ENCODE measurements at regions not wholly inside any gene's neighbourhood (a gene's known extent, or its start where the extent isn't known, plus 50 kb on each side); places are given as distances from the start of the nearest gene placed in this dataset.

DNA sequence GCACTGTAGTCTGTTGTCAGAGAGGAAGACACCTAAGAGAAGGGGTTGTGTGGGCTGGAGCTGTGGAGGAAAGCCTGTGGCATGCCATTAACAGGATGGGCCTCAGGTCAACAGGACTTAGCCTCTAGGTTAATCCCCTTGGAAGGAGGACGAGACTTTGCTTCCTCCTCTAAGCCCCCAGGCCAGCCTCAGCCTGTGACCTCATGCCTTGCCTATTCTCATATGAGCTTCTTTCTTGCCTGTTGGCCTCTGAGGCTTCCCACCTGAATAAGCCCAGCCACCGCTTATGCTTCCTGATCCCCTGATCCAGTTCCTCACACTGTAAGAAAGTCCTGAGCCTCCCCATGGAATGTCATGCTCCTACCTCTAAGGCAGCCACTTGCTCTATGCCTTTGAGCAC, 52.2 kb upstream of the TBC1D21 start:
- Histone ChIP-seq H3K9me2 (ENCODE audit: insufficient read depth, low read length) (no peaks in the 10 kb centered on the region), H3K9me3 (ENCODE audit: low read length) (no peaks in the 10 kb centered on the region), H3K36me3 (ENCODE audit: insufficient read depth, low read length) (no peaks in the 10 kb centered on the region), H3K79me2 (replicated peaks; ENCODE audit: insufficient read depth, low read length) (no peaks in the 10 kb centered on the region), H3K27me3 (ENCODE audit: insufficient read depth, low read depth, low read length) (no peaks in the 10 kb centered on the region), H2AFZ (ENCODE audit: low read depth, low read length) (no peak overlapping the region), H3K9ac (ENCODE audit: low read length) (no peak overlapping the region), H3K27ac (ENCODE audit: low read length) (no peak overlapping the region), H3F3A (ENCODE audit: insufficient read depth, low read length, poor library complexity, severe bottlenecking) (no peaks in the 10 kb centered on the region), H3K4me3 (ENCODE audit: low read length) (no peak overlapping the region), H4K20me1 (ENCODE audit: insufficient read depth) (no peaks in the 10 kb centered on the region), H3K4me2 (ENCODE audit: low read length) (no peak overlapping the region)
- TF ChIP-seq EZH2 (IDR thresholded peaks at IDR 0.05; ENCODE audit: borderline replicate concordance, insufficient read depth, low read length, poor library complexity, severe bottlenecking) (no peak), SMC3 (conservative IDR thresholded peaks at IDR 0.05; ENCODE audit: poor library complexity) (no peak), TAF1 (IDR thresholded peaks at IDR 0.05; ENCODE audit: low read depth) (no peak), RAD21 (conservative IDR thresholded peaks at IDR 0.05) (no peak), EP300 (conservative IDR thresholded peaks at IDR 0.05; ENCODE audit: poor library complexity, severe bottlenecking) (no peak)
- TF ChIP-seq, protein P1, sequence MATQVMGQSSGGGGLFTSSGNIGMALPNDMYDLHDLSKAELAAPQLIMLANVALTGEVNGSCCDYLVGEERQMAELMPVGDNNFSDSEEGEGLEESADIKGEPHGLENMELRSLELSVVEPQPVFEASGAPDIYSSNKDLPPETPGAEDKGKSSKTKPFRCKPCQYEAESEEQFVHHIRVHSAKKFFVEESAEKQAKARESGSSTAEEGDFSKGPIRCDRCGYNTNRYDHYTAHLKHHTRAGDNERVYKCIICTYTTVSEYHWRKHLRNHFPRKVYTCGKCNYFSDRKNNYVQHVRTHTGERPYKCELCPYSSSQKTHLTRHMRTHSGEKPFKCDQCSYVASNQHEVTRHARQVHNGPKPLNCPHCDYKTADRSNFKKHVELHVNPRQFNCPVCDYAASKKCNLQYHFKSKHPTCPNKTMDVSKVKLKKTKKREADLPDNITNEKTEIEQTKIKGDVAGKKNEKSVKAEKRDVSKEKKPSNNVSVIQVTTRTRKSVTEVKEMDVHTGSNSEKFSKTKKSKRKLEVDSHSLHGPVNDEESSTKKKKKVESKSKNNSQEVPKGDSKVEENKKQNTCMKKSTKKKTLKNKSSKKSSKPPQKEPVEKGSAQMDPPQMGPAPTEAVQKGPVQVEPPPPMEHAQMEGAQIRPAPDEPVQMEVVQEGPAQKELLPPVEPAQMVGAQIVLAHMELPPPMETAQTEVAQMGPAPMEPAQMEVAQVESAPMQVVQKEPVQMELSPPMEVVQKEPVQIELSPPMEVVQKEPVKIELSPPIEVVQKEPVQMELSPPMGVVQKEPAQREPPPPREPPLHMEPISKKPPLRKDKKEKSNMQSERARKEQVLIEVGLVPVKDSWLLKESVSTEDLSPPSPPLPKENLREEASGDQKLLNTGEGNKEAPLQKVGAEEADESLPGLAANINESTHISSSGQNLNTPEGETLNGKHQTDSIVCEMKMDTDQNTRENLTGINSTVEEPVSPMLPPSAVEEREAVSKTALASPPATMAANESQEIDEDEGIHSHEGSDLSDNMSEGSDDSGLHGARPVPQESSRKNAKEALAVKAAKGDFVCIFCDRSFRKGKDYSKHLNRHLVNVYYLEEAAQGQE (IDR thresholded peaks at IDR 0.05; ENCODE audit: borderline replicate concordance), result no peak
- TF ChIP-seq, protein P2, sequence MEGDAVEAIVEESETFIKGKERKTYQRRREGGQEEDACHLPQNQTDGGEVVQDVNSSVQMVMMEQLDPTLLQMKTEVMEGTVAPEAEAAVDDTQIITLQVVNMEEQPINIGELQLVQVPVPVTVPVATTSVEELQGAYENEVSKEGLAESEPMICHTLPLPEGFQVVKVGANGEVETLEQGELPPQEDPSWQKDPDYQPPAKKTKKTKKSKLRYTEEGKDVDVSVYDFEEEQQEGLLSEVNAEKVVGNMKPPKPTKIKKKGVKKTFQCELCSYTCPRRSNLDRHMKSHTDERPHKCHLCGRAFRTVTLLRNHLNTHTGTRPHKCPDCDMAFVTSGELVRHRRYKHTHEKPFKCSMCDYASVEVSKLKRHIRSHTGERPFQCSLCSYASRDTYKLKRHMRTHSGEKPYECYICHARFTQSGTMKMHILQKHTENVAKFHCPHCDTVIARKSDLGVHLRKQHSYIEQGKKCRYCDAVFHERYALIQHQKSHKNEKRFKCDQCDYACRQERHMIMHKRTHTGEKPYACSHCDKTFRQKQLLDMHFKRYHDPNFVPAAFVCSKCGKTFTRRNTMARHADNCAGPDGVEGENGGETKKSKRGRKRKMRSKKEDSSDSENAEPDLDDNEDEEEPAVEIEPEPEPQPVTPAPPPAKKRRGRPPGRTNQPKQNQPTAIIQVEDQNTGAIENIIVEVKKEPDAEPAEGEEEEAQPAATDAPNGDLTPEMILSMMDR (IDR thresholded peaks at IDR 0.05; ENCODE audit: poor library complexity, severe bottlenecking), result no peak

DNA sequence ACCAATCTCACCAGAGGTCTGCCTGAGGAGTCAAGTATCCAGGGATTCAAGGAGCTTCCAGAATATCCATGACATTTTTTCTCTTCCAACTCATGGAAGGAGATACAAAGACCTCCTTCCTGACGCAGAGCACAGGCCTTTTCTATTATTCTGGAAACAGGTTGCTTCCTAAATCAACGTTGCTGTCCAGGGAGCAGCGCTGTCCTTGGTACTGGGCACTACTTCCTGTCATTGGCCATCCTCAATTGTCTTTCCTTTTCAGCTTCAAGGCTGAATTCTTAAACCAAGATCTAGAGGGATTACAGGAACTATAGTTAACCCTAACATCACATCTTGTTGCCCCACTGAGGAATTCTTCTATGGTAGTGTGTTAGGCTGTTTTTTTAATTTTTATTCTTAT, 50.4 kb upstream of the TBC1D21 start:
- Histone ChIP-seq H3K9ac (ENCODE audit: low read length) (no peak overlapping the region), H3K4me2 (ENCODE audit: low read length) (no peak overlapping the region), H3K4me3 (ENCODE audit: low read length) (no peak overlapping the region), H3F3A (ENCODE audit: insufficient read depth, low read length, poor library complexity, severe bottlenecking) (no peaks in the 10 kb centered on the region), H3K36me3 (ENCODE audit: insufficient read depth, low read length) (no peaks in the 10 kb centered on the region), H4K20me1 (ENCODE audit: insufficient read depth) (no peaks in the 10 kb centered on the region), H3K79me2 (replicated peaks; ENCODE audit: insufficient read depth, low read length) (no peaks in the 10 kb centered on the region), H3K9me3 (ENCODE audit: low read length) (no peaks in the 10 kb centered on the region), H3K27me3 (ENCODE audit: insufficient read depth, low read depth, low read length) (no peaks in the 10 kb centered on the region), H3K9me2 (ENCODE audit: insufficient read depth, low read length) (no peaks in the 10 kb centered on the region), H3K27ac (ENCODE audit: low read length) (no peak overlapping the region), H2AFZ (ENCODE audit: low read depth, low read length) (no peak overlapping the region)
- TF ChIP-seq, protein P1 (IDR thresholded peaks at IDR 0.05; ENCODE audit: borderline replicate concordance), result peak; percentile 39
- TF ChIP-seq, protein P2 (IDR thresholded peaks at IDR 0.05; ENCODE audit: poor library complexity, severe bottlenecking), result no peak
- TF ChIP-seq MXI1 (conservative IDR thresholded peaks at IDR 0.05; ENCODE audit: poor library complexity, severe bottlenecking), result no peak

All from neural cell (in vitro differentiated cells).